NCI-H526 (cell line): ENCODE measurements at regions not wholly inside any gene's neighbourhood (a gene's known extent, or its start where the extent isn't known, plus 50 kb on each side); places are given as distances from the start of the nearest gene placed in this dataset.
A peak's percentile ranks its signal among the peaks of the same experiment; 100 is the strongest.

ENCODE experiments used
- DNase-seq, 2 experiments: peaks; one replicate each; lab custom pipeline; 2025; lab: John Stamatoyannopoulos, UW

DNA sequence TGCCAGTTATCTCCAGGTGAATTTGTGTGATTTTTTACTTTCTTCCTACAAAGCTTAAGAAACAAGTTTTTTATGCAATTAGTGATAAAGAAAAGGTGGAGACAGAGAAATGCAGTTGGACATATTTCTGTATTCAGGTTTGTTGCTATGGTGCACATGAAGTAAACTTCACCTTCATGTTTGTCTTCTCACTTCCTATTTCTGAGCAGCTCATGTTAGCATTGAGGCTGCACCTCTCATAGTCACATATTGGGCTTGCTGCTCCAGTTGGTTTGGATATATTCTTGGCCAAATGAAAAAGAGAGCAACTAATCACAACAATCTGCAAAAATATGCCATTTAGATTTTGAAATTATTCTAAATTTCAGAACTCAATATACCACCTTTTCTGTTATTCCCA is 475.6 kb upstream of the ZWINT start:
- no peak for DNase-seq

DNA sequence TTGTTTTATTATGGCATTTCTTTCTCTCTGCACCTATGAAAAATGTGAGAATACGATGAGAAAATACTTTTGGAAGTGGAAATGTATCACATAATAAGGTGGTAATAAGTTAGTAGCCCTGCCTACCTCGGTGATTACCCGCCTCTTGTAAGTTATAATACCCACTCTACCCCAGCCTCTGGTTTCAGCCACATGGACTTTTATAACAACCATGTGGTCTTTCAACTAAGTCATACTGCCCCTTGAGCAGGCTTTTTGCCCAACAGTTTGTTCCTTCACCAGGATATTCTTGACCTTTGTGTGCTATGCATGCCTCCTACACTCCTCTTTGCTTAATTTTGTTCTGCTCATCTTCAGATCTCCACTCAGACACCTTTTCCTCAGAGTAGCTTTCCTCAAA is 470.6 kb upstream of the ZWINT start:
- no peak for DNase-seq

DNA sequence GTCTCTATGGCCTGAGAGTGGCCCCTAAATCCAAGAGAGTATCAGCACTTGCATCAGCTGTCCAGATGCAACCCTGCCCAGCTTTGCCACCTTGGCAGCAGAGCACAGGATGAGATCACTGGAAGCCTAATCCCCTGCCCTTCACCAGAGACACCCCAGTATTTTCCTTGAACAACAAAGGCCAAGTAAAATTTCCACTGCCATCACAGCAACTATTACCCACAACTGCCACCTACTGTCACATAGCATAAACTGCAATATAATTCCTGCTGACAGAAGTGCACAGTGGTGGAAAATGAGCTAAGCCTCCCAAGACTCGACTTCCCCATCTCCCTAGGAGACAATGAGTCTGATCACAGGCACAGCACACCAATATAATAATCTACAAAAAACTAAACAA is 462.8 kb upstream of the ZWINT start:
- DNase-seq, result peak in 1 of 2 experiments; percentile 7

DNA sequence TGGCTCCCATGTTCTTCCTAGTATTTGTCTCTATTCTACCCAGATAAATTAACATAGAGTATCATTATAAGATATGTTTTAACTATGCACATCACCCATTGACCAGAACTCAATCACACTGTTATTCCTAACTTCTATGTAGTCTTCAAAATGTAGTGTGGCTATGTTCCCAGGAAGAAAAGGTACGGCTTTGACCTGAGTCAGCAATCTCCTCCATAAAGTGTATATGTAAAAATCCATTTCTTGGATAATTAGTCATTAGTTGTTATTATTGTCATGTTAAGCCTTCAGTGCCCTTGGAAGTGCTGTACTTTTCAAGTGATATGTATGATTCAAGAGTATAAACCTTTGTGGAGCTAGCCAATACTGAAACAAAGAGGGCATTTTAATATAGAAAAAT is 444.0 kb upstream of the ZWINT start:
- no peak for DNase-seq

DNA sequence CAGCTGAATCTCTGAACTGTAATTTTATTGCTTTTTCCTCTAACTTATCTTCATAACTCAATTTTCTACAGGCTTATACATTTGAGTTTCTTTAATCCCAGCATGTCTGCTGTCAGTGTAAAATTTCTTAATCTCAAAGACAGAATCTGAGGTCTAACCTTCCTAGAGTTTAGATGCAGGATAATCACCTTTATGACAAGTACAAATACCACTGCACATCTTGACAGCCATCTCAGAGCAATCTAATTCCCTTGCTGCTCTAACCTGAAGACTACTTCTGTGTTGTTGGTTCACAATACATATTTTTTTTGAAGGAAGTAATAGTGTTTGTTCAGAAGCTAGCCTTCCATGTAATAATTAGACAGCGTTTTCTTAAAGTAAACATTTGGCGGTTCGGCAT is 424.2 kb upstream of the ZWINT start:
- DNase-seq, result no peak

DNA sequence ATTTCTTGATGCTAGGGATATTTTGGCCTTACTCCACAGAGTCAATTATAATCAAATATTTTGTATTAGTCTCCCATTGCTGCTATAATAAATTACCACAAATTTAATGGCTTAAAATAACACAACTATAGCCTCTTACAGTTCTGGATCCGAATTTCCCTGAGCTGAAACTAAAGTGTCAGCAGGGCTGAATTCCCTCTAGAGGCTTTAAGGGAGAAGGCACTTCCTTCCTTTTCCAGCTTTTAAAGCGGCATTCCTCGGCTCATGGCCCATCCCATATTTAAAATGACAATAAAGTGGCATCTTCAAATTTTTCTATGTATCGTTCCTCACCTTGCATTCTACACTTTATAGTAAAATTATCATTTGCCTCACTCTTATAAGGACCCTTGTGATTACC is 421.4 kb upstream of the ZWINT start:
- no peak for DNase-seq

DNA sequence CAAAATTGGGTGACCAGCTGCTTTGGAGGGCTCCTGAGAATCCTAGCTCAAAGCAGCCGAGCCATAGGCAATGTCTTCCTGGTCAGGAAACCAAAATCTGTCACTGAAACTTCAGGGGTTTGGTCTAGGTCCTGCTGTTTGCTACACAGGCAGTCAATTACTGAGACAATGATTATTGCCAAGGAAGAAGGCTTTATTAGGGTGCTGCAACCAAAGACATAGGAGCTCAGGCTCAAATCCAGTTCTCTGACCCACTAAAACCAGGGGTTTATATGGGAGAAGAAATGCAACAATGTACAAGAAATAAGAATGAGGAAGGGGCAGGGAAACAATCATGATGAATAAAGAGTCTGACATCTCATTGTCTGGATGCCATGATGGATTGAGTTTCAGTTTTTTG is 410.3 kb upstream of the ZWINT start:
- no peak for DNase-seq

DNA sequence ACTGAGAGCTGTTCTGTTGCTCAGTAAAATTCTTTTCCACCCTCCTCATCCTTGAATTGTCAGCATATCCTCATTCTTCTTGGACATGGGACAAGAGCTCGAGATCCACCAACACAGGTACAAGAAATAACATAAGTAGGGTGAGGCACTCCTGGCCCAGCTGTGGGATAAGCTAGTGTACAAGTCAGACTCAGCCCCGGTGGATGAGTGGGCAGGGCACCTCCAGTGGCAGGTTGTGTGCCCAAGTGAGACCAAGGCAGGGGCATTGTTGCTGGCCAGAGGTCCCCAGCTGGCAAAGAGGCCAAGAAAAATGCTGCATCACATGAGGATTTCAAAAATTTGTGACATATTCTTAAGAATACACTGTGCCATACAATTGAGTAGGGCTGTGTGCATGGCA is 402.0 kb upstream of the ZWINT start:
- no peak for DNase-seq

DNA sequence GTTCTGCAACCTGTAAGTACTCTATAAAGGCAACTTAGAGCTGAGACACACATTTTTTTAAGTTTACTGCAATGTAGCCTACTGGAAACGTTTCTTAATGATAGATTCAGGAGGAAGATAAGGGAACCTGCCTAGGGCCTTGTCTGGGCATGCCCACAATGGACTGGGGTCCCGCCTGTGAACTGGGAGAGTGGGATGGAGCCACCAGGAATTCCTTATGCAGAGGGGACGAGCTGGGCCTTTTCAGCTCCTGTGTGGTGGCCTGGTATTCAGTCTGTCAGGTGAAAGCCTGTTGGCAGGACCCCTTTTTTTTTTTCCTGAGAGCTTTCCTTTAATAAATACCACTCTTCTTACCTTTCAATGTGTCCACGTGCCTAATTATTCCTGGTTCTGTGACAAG is 384.4 kb upstream of the ZWINT start:
- DNase-seq, result no peak

DNA sequence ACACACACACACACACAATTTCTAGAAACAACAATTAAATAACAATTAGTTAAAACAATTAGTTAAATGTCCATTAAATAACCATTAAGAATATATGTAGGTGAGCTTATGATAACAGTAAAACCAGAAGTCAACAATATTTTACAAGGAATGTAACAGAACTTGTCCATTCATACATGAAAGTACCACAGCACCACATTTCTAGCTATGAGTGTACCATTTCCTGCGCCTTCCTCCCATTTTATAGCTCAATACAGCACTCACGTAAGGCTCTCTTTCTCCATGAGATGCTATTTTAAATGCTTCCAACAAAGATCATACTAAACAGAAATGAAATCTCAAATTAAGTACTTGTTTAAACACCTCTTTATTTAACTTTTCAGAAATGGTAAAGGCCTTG is 367.3 kb upstream of the ZWINT start:
- no peak for DNase-seq

DNA sequence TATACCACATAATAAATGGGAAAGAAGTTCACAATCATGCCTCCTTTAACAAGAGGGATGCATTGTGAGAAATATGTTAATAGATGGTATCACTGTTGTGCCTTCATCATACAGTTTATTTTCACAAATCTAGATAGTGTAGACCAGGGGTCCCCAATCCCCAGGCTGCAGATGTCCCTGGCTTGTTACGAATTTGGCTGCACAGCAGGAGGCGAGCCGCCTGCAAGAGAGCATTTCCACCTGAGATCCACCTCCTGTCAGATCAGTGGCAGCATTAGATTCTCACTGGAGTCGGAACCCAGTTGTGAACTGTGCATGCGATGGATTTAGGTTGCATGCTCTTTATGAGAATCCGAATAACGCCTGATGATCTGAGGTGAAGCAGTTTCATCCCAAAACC is 361.9 kb upstream of the ZWINT start:
- DNase-seq, result no peak

DNA sequence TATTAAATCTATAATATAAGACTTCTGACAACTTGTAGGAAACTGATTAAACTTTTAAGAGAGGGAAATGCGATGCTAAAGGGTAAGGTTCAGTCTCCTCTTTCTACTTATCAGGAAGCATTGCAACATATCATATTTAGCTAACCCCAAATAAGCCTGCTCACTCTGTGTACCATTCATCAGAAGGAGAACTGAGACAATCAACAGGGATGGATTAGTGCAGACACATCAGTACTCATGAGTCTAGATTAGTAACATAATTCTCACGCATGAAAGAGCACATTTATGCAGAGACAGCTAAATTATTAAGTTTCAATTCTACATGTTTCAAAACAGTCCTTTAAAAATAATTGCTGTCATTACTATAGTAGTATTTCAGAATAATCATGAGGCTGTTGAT is 354.2 kb upstream of the ZWINT start:
- no peak for DNase-seq

DNA sequence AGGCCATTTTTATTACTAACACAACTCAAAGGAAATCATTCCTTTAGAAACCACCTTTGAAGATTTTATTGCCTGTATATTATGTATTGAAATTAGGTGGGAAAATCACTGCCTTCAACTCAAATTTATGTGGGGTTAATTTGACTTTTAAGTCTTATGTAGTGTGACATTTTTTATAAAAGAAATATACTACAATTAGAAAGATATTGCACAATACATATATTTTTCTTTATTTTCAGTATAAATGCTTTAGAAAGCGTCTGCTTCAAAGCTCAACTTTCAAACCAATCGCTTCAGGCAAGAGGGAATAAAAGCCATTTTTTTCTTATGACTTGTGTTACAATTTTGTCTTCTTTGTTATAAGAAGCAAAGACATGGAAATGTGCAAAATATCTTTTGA is 337.4 kb upstream of the ZWINT start:
- no peak for DNase-seq

DNA sequence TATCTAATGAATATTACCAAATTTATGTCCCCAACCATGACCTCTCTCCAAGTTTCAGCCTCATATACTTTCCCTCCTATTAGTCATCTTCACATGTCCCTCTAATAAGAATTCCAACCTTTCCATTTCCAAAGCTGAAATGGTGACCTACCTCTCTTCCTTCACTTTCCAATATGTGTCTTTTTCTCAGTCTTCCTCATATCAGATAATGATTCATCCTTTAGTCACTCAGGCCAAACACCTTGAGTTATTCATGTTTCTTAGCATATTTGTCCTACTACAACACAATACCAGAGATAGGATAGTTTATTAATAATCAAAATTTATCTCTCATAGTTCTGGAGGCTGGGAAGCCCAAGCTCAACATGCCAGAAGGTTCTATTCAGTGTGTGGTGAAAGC is 318.5 kb upstream of the ZWINT start:
- DNase-seq, result no peak

DNA sequence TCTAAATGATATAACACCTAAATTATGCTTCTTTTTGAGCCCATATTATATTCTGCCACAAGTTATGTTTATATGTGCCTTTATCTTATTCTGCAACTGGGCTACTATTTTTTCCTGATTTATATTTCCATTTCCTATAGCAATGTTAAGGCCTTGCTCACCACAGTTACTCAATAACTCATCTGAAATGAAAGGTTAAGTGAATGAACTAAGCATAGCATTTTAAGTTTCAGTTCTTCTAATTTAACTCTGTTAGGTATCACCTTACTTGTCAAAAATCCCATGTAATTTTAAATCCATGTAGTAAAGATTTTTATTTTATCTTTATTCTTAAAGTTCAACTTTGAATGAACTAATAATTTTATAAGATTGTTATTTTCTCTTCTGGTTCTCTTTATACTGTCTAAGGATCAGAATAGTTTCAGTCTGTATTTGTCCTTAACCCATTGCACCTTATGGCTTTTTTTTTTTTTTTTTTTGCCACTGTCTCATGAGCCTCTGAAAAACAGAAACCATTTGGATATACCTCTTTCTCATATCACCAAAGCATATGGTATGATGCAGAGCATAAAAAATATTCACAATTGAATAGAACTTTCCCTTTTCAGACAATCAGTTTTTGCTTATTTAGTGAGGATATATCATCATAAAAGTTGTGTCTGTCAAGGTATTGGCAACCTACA is 301.8 kb upstream of the ZWINT start:
- no peak for DNase-seq

DNA sequence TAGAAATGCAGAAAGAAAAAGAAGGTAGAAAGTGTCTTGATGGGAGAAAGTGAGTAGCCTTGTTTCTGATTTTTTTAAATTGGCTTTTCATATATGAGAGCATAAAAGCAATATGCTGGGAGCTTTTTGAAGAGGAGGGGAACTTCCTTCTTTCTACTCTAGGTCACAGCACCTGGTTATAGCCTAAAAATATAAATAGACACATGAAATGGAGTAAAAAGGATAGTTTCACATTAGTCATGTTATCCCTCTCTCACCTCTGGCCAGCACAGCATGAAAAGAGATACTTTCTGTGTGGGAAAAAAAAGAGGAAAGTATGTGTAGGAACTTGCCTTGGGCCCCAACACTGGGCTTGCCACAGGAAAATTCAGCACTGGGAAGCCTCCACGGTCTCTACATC is 292.2 kb upstream of the ZWINT start:
- DNase-seq, result no peak

DNA sequence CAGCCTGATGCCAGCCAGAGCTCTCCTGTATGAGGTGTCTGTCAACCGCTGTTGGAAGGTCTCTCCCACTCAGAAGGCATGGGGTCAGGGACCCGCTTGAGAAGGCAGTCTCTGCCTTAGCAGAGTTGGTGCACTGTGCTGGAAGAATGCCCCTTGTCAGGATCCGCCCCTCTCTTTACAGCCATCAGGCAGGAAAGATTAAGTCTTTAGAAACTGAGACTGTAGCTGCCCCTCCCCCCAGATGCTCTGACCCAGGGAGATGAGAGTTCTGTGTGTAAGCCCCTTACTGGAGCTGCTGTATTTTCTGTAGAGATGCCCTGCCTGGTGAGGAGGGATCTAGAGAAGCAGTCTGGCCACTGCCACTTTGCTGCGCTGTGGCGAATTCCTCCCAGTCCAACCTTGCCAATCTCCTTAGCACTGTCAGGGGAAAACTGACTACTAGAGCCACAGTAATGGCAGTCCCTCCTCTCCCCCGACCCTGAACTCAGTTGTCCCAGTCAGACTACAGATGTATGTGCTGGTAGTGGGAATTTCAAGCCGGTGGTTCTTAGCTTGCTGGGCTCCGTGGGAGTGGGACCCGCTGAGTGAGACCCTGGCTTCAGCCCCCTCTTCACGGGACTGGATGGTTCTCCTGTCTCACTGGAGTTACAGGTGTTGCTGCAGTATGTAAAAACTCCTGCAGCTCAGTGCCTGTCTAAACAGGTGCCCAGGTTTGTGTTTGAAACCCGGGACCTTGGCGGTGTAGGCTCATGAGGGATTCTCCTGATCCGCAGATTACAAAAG is 285.5 kb upstream of the ZWINT start:
- DNase-seq, result no peak

DNA sequence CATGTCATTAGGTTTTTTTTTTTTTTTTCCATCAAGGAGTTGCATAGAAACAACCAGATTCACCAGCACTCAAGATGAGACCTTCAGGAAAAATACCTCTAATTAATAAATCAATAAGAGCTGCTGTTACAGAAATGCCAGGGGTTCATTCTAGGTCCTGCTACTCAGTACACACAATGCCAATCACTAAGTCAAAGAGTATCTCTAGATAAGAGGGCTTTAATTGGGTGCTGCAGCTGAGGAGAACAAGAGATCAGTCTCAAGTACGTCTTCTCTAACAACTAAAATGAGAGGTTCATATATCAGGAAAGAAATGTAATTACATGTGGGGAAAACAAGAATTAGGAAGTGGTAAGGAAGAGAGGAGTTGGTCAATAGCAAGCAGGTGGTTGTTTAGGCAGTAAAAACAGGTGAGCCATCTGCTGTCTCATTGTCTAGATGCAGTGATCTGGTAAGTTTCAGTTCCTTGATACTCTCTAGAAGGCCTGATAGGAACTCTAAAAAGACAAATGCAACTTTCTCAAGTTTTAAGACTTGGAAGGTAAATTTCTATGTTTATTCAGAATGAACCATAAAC is 272.9 kb upstream of the ZWINT start:
- DNase-seq, result peak in 1 of 2 experiments; percentile 1

DNA sequence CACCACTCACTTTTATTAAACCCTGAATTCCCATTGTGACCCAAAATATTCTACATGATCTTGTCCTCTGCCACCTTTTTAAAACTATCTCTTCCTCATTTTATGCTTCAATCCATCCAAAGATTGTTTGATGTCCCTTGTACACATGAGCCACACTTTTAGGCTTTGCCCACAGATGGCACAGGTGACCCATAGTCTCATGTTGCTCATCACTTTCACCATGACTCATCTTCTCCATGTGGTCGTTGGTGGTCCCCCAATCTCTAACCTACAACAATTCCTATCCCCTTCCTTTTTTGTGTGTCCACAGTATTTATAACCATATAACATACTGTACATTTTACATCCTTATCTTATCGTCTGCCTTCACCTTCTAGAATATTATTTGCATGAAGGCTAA is 271.5 kb upstream of the ZWINT start:
- no peak for DNase-seq

DNA sequence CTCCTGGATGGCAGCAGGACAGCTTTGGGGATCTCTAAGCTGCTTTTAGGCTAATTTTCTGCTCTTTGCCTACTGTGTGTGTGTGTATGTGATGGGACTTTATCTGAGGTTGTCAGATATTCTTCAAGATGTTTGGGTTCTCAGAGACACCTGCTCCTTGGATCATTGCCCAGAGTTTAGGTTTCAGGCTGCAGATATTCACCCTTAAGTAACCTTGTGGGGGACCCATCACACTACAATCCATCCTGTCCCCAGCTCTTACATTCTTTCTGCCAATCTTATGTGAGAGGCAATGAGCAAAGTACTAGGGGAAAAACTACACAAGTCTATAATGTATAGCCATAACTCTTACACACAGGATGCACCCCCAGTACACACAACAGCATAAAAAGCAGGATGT is 263.0 kb upstream of the ZWINT start:
- no peak for DNase-seq

DNA sequence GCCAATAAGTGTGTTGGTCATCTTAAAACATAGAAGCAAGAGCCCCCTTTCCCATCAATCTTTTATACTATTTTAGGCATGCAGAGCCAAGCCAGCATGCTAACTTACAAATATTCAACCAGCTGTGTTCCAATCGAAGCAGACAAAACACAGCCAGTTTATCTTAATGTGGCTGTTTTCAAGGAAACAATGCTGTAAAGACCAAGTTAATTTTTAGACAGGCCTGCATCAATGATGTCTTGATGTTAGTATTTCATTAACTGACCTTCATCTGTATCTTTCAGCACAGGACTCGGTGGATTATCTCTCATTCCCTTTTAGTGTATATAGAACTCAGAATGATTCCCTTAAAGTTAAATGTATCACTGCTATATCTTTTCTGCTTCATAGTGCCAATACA is 262.0 kb upstream of the ZWINT start:
- DNase-seq, result no peak

DNA sequence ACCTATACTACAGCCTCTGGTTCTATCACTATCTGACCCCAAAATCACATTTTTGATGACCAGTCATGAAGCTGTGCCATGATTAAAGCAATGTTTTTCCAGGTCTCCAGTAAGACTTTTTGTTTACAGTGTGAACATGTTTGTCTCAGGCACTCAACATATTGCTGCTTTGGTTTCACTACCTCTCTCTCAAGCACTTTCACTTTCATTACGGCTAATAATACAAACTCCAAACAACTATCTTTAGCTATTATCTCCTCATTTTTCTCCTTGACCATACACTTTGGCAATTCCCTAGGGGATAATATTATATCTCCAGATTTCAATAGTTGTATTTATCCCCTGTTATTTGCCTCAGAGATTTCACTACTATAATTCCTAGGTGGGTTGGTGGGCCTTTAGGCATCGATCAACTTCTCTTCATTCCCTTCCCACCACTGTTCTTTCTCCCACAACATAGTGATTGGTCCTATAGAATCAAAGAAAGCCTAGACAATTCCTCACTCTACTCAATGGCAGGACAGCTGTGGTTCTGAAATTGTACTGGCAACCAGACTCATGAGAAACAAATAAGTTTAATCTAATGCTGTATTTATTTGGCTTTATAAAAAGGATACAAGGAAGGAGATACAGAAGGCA is 261.4 kb upstream of the ZWINT start:
- no peak for DNase-seq

DNA sequence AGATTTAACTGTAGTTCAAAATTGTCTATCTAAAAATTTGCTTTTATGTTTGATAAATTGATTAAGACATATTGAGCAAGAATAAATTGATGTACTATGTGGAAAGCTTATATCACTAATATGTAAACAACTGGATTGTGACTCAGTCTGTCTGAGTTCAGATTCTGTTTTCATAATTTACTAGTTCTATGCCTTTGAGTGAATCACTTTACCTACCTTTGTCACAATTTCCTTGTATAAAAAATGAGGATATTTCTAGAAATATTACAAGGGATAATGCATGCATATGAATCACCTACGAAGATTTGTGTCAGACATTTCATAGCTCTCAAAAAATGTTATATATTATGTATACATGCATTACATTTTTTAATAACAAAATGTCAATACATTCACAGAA is 245.1 kb upstream of the ZWINT start:
- no peak for DNase-seq
